Activated naive CD8-positive, alpha-beta T cell treated with anti-CD3 and anti-CD28 coated beads for 36 hours (primary cell): ENCODE measurements at regions not wholly inside any gene's neighbourhood (a gene's known extent, or its start where the extent isn't known, plus 50 kb on each side); places are given as distances from the start of the nearest gene placed in this dataset.

Source experiments
- DNase-seq: peaks from one replicate; pipeline ENCODE4 v3.0.0; 2021
- H3K27ac Mint-ChIP-seq: one replicate; pipeline ENCODE4 v1.8.0; 2022; ENCODE audit warnings: mild to moderate bottlenecking, moderate library complexity, mixed read lengths
- H3K27me3 Mint-ChIP-seq: one replicate; pipeline ENCODE4 v1.8.0; 2022; ENCODE audit warnings: mild to moderate bottlenecking, mixed read lengths
- H3K36me3 Mint-ChIP-seq: one replicate; pipeline ENCODE4 v1.8.0; 2021; ENCODE audit warnings: mild to moderate bottlenecking, mixed read lengths
- H3K4me1 Mint-ChIP-seq: one replicate; pipeline ENCODE4 v1.8.0; 2021; ENCODE audit warnings: mixed read lengths
- H3K4me3 Mint-ChIP-seq: one replicate; pipeline ENCODE4 v1.8.0; 2022; ENCODE audit warnings: mild to moderate bottlenecking, moderate library complexity, mixed read lengths
- H3K9me3 Mint-ChIP-seq: one replicate; pipeline ENCODE4 v1.8.0; 2022; ENCODE audit warnings: mixed read lengths

DNA sequence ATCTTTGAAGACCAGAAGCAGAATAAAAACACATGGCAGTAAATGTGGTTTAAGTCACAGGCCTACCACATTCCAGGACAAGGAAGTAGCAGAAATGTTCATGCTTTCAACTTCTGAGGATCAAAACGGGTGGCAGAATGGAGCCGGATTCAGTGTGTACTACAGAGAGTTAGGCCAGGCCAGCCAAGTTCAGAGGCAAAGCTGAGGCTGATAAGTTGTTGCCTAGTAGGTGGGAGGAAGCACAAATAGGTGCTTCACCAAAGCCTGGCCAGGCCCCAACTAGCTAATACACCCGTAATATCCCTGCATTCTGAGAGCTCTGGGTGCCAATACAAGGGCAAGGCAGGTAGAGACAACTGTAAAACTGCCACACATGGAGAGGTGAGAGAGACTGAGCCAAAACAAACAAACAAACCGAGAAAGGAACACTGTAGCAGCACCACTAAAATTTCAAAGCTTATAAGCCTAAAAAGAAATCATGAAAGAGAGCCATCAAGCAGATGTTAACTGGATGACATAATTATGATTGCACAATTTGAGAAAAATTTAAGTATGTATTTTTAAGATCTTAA lies 156.4 kb upstream of the CBLB start:
- Mint-ChIP-seq H3K9me3 (peaks cover 3% of the 10 kb centered on the region), H3K27me3 (no peaks in the 10 kb centered on the region)
- no peak for DNase-seq

DNA sequence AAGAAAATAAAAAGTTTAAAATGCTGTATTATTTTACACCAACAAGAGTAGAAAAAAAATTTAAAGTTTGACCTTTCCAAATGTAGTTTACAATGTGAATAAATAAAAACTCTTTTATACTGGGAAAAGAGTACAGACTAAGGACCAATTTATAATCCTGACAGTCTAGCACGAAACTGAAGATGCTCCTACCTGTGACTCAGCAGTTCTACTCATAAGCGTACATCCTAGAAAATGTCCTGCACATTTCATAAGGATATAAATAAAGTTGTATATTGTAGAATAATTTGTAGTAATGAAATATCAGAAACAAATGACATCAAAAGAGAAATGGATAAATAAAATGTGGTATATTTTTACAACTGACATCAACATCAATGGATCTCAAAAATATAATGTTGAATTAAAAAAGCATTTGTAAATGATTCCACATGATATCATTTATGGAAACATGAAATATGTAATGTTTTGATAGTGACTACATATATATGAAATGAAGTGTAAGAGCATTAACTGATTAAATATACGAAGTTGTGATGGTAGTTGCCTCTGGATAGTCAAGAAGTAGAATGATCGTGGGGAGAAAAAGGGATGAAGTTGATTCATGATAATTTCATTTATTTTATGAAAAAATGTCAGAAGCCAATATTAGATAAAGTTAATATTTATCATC lies 161.3 kb upstream of the CBLB start:
- peaks cover 3% of the 10 kb centered on the region for H3K27me3 Mint-ChIP-seq
- peaks cover 1% of the 10 kb centered on the region for H3K4me1 Mint-ChIP-seq
- H3K4me3 Mint-ChIP-seq, result no peak overlapping the region
- DNase-seq, result no peak
- no peaks in the 10 kb centered on the region for H3K9me3 Mint-ChIP-seq
- no peak overlapping the region for H3K27ac Mint-ChIP-seq
- peaks cover 3% of the 10 kb centered on the region for H3K36me3 Mint-ChIP-seq

More for the DNA sequence above, 156.4 kb upstream of the CBLB start:
- Mint-ChIP-seq H3K4me3 (no peak overlapping the region), H3K4me1 (peaks cover 3% of the 10 kb centered on the region), H3K27ac (no peak overlapping the region), H3K36me3 (peaks cover 6% of the 10 kb centered on the region)

DNA sequence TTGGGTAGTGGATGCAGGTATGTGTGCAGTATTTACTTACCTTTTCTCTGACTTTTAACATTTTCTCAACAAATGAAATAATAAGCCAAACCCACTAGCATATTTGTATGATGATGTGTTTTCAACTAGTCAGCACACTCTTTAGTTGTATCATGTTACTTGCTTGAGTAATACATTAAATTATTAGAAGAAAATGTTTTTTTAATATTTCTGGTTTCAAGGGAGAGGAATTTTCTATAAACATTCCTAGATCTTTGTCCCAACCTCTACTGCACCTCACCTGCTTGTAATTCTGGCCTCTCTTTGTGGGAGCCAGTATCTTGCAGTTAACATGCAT lies 161.8 kb upstream of the CBLB start:
- Mint-ChIP-seq H3K9me3 (no peaks in the 10 kb centered on the region), H3K27me3 (peaks cover 3% of the 10 kb centered on the region), H3K27ac (no peak overlapping the region), H3K36me3 (no peaks in the 10 kb centered on the region), H3K4me3 (no peak overlapping the region), H3K4me1 (peaks cover 1% of the 10 kb centered on the region)
- no peak for DNase-seq

DNA sequence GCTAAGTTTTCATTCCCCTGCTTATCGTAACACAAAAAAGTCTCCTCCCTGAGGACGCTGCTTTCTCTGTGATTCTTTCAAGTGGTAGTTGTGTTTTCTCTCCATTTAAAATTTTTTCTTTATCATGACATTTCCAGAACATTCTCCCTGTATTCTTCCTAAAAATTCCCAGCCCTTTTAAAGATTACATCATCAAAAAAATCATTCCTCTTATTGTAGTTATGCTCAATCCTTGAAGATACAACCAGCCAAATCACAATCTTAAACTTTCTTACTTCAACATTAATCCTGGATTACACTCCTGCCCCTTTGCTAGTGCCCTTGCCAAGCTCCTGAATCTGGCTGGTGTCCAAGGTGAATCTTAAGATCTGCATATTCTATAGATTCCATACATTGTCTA lies 163.7 kb upstream of the CBLB start:
- Mint-ChIP-seq H3K9me3 (peaks cover 1% of the 10 kb centered on the region), H3K36me3 (no peaks in the 10 kb centered on the region), H3K4me1 (no peaks in the 10 kb centered on the region), H3K27ac (no peak overlapping the region), H3K4me3 (no peak overlapping the region), H3K27me3 (peaks cover 3% of the 10 kb centered on the region)
- DNase-seq, result no peak

DNA sequence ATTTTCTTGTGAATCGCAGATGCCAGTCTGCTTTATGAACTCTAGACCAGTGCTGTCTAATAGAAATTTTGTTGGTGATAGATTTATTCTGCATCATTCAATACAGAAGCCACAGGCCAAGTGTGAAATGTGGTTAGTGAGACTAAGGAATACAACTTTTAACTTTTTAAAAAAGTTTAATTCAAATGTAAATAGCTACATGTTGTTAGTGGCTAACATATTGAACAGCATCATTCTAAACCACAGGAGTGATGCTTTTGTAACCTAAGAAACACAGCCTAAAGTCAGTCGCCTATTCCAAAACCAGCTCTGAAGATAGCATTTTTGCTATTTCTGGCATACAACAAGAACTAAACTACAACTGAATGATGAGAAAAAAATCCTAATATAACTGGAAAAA lies 164.8 kb upstream of the CBLB start:
- no peak for DNase-seq
- H3K9me3 Mint-ChIP-seq, result peaks cover 3% of the 10 kb centered on the region
- H3K36me3 Mint-ChIP-seq, result no peaks in the 10 kb centered on the region
- H3K4me3 Mint-ChIP-seq, result no peak overlapping the region
- no peaks in the 10 kb centered on the region for H3K4me1 Mint-ChIP-seq
- no peak overlapping the region for H3K27ac Mint-ChIP-seq
- peaks cover 3% of the 10 kb centered on the region for H3K27me3 Mint-ChIP-seq

DNA sequence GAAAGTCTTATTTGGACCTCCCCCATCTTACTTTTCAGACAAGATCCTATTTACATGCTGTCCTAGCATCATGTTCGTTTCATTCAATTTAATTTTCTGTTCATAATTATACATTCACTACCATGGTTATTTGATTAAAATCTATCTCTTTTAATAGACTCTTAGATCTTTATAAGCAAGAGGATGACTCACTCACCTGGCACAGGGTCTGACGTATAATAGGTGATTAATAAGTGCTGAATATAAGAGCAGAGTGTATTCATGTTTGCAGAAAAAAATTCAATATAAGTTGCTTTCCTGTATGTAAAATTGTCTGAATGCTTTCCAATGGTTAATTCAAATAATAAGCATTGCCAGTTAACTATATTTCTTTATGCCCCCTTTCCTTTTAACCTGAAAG lies 165.5 kb upstream of the CBLB start:
- Mint-ChIP-seq H3K36me3 (no peaks in the 10 kb centered on the region), H3K27ac (no peak overlapping the region), H3K4me1 (no peaks in the 10 kb centered on the region), H3K9me3 (peaks cover 4% of the 10 kb centered on the region), H3K4me3 (no peak overlapping the region), H3K27me3 (peaks cover 3% of the 10 kb centered on the region)
- DNase-seq, result no peak

DNA sequence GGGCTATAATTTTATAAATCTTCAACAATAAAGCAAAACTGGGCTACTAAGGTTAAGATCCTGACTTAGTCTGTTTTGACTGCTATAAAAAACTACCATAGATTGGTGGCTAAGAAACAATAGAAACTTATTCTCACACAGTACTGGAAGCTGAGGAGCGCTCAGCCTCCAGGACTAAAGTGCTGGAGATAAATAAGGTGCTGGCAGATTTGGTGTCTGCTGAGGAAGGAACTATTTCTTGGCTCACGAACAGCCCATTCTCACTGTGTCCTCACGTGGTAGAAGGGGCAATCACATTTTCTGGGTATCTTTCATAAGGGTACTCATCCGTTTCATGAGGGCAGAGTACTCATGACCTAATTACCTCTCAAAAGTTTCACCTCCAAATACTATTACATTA lies 166.8 kb upstream of the CBLB start:
- H3K4me3 Mint-ChIP-seq, result no peak overlapping the region
- DNase-seq, result no peak
- H3K36me3 Mint-ChIP-seq, result peaks cover 5% of the 10 kb centered on the region
- H3K4me1 Mint-ChIP-seq, result no peaks in the 10 kb centered on the region
- H3K27ac Mint-ChIP-seq, result no peak overlapping the region
- peaks cover 3% of the 10 kb centered on the region for H3K27me3 Mint-ChIP-seq
- peaks cover 5% of the 10 kb centered on the region for H3K9me3 Mint-ChIP-seq

DNA sequence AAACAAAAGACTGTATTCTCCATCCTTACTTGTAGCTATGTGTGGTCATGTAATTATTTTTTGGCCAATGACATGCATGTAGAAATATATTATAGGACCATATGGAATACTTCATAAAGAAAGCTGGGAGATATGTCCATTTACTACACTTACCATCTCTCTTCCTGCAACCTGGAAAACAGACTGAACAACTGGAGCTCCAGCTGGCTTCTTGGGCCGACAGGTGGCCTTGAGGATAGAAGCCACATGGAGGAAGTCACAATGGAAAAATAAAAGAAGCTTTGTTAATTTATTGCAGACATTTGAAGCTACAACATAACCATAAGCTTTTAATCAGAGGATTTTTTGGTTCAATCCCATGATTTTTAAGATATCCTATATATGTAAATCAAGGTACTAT lies 167.9 kb upstream of the CBLB start:
- no peak for DNase-seq
- Mint-ChIP-seq H3K27ac (no peak overlapping the region), H3K9me3 (peaks cover 5% of the 10 kb centered on the region), H3K4me1 (no peaks in the 10 kb centered on the region), H3K27me3 (peaks cover 3% of the 10 kb centered on the region), H3K4me3 (no peak overlapping the region), H3K36me3 (peaks cover 5% of the 10 kb centered on the region)

DNA sequence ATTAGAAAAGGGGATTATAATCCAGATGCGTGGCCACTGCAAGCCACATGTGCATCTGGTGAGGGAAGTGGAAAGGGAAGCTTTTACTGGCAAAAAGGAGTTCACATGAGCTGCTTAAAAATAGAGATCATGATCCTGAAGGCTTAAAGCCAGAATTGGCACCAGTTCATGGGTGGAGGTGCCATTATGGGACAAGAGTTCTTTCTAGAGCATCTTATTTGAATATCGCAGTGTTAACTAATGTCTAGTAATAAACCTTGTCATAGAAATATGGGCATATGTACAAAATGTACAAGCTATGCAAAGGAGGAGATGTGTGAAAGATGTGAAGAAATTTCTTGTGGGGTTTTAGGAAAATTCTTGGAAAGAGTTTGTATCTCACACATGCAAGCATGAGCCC lies 178.4 kb upstream of the CBLB start:
- no peak for DNase-seq
- Mint-ChIP-seq H3K9me3 (peaks cover 6% of the 10 kb centered on the region), H3K4me1 (no peaks in the 10 kb centered on the region), H3K4me3 (no peak overlapping the region), H3K36me3 (no peaks in the 10 kb centered on the region), H3K27me3 (no peaks in the 10 kb centered on the region), H3K27ac (no peak overlapping the region)

DNA sequence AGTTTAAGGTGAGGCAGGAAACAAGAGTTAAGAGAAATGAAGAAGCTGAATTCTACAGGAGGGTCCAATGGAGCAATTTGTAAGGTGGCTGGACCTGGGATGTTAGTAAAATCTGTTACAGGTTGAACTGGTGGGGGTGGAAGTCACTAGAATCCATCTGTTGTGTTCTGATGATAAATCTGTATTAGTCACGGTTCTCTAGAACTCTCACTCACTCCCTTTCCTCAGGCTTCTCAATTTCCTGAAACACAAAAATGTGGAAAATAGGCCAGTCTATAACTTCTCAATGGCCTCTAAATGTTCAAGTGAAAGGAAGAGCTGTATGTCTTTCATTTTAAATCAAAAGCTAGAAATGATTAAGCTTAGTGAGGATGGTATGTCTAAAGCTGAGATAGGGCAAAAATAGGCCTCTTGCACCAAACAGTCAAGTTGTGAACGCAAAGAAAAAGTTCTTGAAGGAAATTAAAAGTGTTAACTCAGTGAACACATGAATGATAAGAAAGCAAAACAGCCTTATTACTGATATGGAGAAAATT lies 180.2 kb upstream of the CBLB start:
- Mint-ChIP-seq H3K27me3 (no peaks in the 10 kb centered on the region), H3K4me3 (no peak overlapping the region), H3K27ac (no peak overlapping the region), H3K9me3 (peaks cover 3% of the 10 kb centered on the region), H3K36me3 (no peaks in the 10 kb centered on the region), H3K4me1 (no peaks in the 10 kb centered on the region)
- DNase-seq, result no peak

DNA sequence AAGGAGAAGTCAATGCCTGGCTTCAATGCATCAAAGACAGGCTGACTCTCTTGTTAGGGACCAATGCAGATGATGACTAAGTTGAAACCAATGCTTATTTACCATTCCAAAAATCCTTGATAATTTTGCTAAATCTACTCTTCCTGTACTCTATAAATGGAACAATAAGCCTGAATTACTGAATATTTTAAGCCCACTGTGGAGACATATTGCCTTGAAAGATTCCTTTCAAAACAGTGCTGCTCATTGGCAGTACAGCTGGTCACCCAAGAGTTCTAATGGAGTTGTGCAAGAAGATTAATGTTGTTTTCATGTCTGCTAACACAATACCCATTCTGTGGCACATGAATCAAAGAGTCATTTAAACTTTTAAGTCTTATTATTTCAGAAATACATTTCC lies 181.0 kb upstream of the CBLB start:
- H3K27me3 Mint-ChIP-seq, result no peaks in the 10 kb centered on the region
- peaks cover 3% of the 10 kb centered on the region for H3K9me3 Mint-ChIP-seq
- no peak overlapping the region for H3K27ac Mint-ChIP-seq
- DNase-seq, result no peak
- H3K4me1 Mint-ChIP-seq, result no peaks in the 10 kb centered on the region
- peaks cover under 1% of the 10 kb centered on the region for H3K36me3 Mint-ChIP-seq
- H3K4me3 Mint-ChIP-seq, result no peak overlapping the region

DNA sequence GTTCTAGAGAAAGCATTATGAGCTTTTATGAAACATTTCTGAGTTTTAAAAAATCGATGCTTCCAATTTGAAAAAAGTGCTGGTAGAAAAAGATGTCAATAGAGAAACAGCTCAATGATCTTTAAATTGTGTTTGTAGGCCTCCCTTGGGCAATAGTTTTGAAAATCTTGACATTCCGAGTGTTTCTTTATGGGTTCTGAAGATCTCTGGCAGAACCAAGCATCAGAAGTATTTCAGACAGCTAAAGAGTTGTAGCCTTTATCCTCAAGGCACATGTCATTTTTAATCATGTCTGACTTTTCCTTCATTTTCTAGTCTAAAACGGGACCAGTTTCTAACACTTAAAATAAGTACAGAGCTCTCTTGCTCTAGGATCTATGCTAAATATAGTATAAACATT lies 188.1 kb upstream of the CBLB start:
- Mint-ChIP-seq H3K27me3 (no peaks in the 10 kb centered on the region), H3K4me3 (no peak overlapping the region), H3K27ac (no peak overlapping the region), H3K36me3 (peaks cover 4% of the 10 kb centered on the region), H3K4me1 (peaks cover 16% of the 10 kb centered on the region), H3K9me3 (peaks cover 4% of the 10 kb centered on the region)
- DNase-seq, result no peak

DNA sequence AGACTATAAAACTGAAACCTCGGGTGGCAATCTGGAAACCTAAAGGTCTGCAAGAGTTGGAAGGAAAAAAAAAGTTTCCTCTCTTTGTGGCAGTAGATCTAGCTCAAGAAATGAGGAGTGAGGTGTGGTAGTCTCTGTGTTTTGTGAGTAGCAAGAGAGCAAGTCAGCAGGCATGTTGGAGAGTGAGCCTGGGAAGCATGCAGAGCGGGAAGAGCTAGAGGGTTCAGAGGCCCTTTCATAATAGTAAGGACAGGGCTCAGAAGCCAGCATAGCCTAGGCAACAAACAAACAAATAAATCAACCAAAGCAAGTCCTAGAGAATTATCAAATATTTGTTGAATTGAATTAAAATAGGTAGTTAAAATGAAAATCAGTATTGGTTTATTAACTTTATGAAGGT lies 189.7 kb upstream of the CBLB start:
- H3K36me3 Mint-ChIP-seq, result peaks cover 4% of the 10 kb centered on the region
- no peak for DNase-seq
- no peak overlapping the region for H3K4me3 Mint-ChIP-seq
- peaks cover 7% of the 10 kb centered on the region for H3K9me3 Mint-ChIP-seq
- no peak overlapping the region for H3K27ac Mint-ChIP-seq
- peaks cover 16% of the 10 kb centered on the region for H3K4me1 Mint-ChIP-seq
- H3K27me3 Mint-ChIP-seq, result no peaks in the 10 kb centered on the region

DNA sequence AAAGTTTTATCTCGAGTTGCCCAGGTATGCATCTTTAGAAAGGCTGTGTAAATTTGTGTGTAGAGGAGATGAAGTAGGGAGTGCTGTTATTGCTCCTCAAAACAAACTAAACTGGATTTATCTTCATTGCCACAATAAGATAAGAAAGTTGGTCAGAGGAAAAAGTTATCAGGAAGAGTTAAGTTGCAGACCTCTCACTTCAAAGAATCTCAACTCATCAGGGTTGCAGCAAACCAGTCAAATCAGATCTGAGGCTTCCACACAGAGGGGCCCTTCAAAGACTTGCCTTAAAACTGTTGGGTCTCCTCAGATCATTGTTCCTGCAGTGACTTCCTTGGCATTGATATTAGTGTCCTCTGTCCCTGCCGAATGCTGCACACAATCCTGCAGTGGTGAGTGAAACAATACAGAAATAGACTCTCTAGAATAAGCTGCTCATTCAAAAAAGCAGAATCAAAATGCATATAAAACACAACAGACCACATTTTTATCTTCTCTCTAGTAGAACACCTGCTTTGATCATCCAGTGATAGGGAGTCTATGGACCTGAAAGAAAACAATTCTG lies 191.2 kb upstream of the CBLB start:
- no peak for DNase-seq
- H3K27me3 Mint-ChIP-seq, result no peaks in the 10 kb centered on the region
- H3K36me3 Mint-ChIP-seq, result peaks cover 5% of the 10 kb centered on the region
- no peak overlapping the region for H3K4me3 Mint-ChIP-seq
- H3K27ac Mint-ChIP-seq, result no peak overlapping the region
- peaks cover 14% of the 10 kb centered on the region for H3K9me3 Mint-ChIP-seq
- peaks cover 16% of the 10 kb centered on the region for H3K4me1 Mint-ChIP-seq

DNA sequence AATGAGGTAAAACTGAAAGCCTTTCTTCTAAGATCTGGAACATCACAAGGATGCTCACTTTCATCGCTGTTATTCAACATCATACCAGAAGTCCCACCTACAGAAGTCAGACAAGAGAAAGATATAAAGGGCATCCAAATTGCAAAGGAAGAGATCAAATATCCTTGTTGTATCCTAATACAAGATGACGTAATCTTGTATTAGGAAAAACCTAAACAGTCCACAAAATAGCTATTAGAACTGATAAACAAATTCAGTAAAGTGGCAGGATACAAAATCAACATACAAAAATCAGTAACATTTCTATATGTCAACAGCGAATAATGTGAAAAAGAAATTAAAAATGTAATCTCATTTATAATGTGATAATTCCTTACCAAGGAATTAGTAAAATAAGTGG lies 195.1 kb upstream of the CBLB start:
- Mint-ChIP-seq H3K4me1 (peaks cover 22% of the 10 kb centered on the region), H3K4me3 (no peak overlapping the region), H3K9me3 (peaks cover 15% of the 10 kb centered on the region), H3K27ac (no peak overlapping the region), H3K36me3 (peaks cover 7% of the 10 kb centered on the region), H3K27me3 (no peaks in the 10 kb centered on the region)
- no peak for DNase-seq

DNA sequence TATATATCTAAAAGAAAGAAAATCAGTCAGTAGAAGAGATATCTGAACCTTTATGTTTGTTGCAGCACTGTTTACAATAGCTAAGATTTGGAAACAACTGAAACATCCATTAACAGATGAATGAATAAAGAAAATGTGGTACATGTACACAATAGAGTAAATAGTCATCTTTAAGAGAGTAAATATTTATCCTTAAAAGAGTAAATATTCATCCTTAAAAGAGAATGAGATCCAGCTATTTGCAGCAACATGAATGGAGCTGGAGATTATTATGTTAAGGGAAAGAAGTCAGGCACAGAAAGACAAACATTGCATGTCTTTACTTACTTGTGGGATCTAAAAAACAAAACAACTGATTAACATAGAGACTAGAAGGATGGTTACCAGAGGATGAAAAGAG lies 197.0 kb upstream of the CBLB start:
- peaks cover 10% of the 10 kb centered on the region for H3K36me3 Mint-ChIP-seq

More for the DNA sequence above, 197.0 kb upstream of the CBLB start:
- Mint-ChIP-seq H3K4me1 (peaks cover 21% of the 10 kb centered on the region), H3K4me3 (no peak overlapping the region), H3K27ac (no peak overlapping the region), H3K27me3 (no peaks in the 10 kb centered on the region), H3K9me3 (peaks cover 17% of the 10 kb centered on the region)
- DNase-seq, result no peak
